ENCODE measurements at regions not wholly inside any gene's neighbourhood (a gene's known extent, or its start where the extent isn't known, plus 50 kb on each side); places are given as distances from the start of the nearest gene placed in this dataset.

- TF ChIP-seq CTCF (IDR thresholded peaks at IDR 0.05; ENCODE audit: insufficient read depth, low read depth, low read length) (no peak), EZH2 (IDR thresholded peaks at IDR 0.05; ENCODE audit: insufficient read depth, low read length) (no peak)
Observed at GRCh38 chr9:79341561-79341960, 230.2 kb upstream of the TLE4 start.

Data from astrocyte (in vitro differentiated cells and primary cell).